ENCODE measurements at regions not wholly inside any gene's neighbourhood (a gene's known extent, or its start where the extent isn't known, plus 50 kb on each side); places are given as distances from the start of the nearest gene placed in this dataset.

DNA sequence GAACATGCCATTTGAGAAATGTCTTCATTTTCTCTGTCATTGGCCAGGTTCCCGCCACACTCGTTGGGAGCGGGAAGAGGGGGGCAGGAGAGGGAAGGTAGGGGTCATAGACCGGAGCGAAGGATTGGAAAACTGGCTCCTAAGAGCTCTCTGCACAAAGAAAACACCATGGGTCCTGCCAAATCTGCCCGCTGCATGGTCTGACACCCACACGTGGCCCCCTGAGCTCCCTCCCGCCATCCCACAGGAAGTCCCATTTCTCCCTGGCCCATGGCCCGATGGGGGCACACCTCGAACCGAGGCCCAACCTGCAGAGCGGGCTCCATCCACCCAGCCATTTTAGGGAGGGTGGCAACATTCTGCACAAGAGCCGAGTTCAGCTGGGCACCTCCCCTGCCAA is 159.6 kb downstream of the SALL1 start:
- no peak for DNase-seq

DNA sequence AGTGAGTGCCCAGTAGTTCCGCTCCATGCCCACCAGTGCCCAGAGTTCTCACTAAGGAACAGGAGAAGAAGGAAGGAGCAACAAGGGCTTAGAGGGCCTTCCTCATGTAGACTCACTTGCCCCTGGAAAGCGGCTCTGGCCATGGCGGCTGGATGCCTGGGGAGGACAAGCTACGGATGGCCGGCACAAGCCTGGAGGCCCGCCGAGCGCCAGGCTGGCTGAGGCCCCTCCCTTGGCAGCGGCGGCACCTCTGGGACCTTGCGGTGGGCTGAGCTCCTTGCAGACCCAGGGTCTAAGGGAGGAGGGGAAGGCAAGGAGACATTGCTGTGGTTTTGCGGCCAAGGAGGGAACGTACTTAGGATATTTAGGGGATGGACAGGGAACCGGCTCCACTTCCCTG is 160.1 kb downstream of the SALL1 start:
- DNase-seq: no peak

DNA sequence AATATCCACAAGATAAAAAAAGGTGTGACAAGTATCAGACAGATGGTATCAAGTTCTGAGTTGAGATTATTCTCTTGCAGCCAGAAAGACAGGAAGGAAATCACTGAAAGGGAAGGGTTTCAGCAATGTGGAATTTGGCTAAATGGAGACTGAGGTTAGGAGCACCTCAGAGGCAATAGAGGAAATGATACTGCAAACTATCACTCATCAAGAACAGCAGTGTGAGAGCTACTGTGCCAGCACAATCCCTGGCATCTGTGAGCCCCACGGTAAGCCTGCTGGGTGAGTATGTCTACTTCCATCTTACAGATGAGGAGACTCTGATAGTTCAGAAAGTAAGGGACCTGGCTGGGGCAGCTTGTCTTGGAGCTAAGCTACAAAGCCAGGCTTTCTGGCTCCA is 162.0 kb downstream of the SALL1 start:
- DNase-seq: no peak

DNA sequence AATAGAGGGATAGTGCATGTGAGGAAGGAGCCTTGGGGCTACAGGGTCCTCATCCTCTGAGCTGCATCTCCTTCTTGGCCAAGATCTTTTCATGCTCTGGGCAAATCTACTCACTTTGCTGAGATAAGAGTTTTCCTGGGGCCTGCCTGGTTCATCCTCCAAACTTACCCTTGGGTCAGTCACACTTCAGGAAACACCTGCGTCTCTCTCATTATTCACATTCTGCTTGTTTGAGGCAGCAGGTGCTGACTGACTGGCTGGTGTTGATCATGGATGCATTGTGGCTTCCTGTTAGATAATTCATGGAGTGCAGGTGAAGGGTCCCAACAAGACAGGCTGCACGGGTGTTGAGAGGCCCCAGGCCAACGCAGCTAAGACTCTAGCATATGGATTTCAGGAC is 162.6 kb downstream of the SALL1 start:
- no peak for DNase-seq

DNA sequence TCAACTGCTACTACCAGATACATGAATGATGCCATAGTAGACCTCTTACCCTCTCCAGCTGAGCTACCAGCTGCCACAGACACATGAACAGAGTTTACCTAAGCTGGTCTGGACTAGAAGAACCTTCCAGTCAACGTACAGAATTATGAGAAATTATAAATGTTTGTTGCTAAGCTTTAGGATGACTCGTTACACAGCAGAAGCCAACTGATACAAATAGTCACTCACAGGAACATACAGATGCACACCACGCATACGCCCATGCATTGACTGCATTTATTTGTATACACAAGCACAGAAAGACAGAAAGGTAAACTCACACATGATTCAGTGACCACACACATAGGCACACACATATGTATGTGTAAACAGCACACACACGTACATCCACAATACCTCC is 164.6 kb downstream of the SALL1 start:
- DNase-seq: no peak

DNA sequence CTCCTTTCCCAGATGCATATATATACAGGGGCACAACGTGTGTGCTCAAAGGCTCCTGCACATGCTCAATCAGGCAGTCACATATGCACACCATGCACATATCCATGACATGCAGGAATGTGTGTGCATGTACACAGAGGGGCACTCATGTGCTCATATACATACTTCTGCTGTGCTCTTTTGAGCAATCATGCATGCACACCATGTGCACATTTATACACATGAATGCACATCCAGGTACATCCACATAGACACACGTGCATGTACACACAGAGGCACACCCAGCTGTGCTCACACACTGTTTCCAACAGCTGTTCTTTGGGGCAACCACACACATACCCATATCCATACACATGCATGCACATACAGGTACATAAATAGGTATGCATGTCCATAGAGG is 165.3 kb downstream of the SALL1 start:
- no peak for DNase-seq

DNA sequence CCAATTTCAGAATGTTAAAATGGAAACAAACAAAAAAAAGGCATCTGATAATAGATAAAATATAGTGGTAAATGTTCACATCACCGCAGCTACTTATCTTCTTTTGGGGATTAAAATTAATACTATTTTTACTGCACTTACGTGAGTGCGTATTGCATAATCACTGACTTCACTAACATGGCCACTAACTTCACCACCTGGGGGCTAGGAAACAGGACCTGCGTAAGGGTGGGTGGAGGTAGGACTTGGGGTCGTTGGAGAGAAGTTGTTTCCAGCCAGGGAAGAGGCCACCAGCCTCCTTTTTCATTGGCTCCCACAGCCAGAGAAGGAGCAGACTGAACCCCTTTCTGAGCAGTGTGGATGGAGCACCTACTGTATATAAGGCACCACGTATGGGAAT is 166.4 kb downstream of the SALL1 start:
- no peak for DNase-seq

DNA sequence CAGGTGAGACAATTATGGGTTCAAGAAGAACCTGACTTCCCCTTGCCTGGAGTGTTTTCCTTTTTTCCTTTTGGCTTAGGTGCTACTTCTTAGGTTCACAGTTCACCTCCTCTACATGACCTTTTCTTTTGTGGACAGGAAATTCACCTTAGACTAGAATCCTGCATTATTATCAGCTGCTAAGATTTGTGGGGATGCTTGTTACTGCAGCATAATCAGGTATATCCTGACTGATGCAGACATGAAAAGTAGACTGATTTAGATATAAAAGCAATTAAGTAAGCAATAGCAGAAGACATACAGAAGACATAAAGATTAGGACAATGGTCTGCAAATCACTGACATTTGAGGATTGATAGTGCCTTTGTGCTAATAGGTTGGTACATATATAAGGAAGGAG is 168.3 kb downstream of the SALL1 start:
- DNase-seq: no peak

DNA sequence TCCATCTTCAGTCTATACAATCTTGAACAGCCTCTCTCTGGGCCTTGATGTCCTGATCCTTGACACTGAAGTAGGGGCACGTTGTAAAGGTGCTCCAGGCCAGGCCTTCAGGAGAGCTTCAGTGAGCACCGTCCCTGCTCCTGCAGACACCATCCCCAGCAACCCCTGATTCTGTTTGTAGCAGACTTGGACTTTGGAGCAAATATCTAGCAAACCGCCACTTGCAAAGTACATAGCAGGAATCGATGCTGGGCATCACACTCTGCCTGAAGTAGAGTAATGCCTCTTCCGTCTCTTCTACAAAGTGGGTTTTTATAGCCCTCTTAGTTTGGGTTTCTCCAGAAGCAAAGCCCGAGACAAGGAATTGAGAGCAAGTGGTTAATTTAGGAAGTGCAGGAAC is 169.1 kb downstream of the SALL1 start:
- no peak for DNase-seq

DNA sequence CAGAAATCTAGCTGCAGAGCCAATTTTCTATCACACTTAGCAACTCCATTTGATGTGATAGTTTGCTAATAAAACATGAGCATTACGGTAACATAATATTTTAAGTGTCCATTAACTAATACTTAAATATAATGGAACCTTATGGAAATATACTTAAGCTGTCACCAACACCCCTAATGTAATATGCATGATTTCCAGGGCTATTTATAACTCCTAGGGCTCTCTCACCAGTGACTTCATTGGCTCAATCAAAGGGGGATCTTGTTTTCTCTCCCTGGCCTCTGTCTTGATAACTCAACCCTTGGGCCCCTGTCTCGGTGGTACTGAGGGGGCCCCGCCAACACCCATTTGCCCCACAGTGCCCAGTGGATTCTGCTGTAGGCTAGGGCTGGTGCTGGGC is 170.4 kb downstream of the SALL1 start:
- no peak for DNase-seq

DNA sequence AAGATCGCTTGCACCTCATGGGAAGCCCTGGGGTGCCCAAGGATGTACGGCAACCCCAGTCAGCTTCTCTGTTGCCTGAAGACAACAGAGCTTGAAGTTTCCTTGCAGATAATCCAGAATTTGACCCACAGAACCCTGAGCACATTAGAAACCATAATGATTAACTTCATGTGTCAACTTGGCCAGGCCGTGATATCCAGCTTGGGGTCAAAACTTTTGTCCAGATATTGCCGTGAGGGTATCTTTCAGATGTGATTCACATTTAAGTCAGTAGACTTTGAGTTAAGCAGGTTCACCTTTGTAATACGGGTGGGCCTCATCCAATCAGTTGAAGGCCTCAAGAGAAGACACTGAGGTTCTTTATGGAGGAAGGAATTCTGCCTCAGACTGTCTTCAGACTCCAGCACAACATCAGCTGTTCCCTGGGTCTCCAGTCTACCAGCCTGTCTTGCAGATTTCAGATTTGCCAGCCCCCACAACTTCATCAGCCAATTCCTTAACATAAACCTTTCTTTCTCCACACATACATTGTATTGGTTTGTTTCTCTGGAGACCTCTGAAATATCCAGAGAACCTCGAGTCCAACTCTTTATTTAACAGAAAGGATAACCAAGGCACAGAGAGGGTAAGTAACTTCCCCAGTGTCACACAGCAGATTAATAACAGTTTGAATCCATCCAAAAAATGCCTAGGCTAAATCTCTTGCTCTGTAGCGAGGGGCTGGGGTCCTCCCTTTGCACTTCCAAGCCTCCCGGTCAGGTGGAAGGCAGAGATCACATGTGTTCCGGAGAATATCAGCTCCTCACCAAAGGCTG is 171.1 kb downstream of the SALL1 start:
- DNase-seq: no peak

DNA sequence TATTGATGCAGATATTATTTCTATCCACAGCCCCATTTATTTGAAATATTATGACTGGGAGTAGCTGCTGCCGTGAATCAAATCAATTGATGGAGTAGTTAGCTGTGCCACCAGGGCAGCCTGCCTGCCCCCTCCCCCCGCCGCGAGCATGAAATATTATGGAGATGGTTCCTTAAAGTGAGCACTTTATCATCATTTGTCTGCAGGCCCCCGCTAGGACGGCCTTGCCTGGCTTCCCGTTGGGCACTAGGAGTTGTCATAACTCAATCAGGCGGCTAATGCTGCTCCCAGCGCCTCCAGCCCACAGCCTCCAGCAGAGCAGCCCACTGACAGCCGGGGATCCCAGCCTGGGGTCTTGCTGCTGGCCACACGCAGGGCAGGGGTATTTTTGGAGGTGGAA is 173.9 kb downstream of the SALL1 start:
- DNase-seq: no peak

DNA sequence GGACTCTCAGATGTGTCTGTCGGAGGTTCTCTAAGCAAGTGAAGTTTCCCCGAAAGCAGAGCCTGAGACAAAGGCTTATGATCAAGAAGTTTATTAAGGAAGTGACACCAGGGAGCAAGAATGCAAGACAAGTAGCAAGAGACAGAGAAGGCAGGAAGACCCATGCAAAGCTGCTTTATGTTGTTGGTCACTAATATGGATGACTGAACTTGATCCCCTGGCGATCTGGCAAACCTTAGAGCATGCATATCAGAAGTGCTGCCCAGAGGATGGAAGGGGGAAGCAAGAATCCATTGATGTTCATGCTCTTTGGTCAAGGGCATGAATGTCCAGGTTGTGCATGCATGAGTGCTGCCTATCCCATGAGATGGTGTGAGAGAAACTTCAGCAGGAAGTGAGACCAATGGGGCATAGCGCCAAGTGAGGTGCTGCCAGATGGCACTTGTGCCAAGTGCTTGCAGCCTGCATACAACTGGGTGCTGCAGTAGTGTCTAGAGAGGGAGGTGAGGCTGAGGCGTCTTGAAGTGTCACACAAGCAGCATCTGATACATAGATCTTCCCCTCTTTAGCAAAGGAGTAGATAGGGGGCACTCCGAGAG is 176.5 kb downstream of the SALL1 start:
- DNase-seq: no peak

DNA sequence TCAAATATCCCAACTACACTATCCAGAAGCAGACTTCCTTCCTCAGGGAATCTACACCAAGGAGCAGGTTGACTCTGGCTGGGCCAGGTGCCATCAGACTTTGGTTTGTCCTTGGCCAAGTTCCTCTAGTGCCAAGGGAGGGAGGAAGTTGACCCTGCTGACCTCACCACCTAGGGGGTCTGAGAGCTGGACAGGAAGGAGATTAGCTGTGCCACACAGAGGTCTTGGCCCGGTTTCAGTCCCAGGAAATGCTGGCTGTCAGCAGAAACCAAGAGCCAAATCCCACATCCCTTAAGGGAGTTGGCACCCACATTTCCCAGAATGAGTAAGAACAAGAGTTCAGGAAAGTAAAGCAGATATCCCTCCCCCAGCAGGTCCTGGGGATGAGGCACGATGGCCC is 178.2 kb downstream of the SALL1 start:
- no peak for DNase-seq

DNA sequence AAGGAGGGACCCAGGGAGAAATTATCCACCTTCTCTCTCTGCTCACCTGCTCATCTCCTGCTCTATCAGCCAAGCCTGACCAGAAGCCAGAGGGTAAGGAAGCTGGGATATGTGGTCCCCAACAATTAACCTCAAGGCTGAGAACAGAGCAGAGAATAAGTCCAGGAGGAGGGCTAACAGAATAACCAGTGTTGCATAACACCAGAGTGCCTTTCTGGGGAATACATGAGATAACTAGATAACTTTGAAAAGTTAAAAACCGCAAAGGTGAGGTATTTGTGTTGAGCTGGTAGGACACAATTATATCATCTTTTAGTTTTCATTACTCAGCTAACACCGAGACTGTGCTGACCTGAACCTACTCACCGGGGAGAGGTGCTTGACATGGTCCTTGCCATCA is 180.8 kb downstream of the SALL1 start:
- no peak for DNase-seq

DNA sequence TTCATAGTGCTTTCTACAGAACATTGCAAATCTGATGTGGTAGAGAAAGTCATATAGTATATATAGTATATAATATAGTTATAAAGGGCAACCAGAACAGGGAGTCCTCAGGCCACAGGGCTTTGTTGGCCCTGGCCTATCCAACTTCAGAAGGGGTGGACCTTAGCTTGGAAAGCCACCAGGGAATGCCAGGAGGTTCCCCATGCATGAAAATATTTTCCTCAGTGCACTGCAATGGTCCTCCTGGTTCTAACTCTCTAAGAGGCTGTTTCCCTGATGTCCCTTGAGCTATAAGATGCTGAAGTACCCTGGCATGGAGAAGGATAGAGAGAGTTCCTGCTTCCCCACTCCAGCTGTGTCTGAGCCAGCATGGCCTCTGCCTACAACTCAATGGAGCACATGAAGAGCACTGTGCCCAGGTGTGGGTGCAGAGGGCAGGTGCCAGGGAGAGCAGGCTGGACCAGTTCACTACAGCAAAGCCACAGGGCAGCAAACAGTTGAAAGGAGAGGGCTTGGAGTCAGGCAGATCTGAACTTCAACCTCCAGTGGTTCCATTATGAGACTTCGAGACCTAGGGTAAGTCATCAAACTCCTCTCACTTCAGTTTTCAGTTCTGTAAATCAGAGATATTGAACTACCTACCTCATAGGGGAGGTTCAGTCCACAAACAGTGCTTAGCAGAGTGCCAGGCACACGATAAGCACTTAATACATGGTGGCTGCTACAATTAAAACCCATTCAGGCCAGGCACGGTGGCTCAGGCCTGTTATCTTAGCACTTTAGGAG is 183.1 kb downstream of the SALL1 start:
- no peak for DNase-seq

DNA sequence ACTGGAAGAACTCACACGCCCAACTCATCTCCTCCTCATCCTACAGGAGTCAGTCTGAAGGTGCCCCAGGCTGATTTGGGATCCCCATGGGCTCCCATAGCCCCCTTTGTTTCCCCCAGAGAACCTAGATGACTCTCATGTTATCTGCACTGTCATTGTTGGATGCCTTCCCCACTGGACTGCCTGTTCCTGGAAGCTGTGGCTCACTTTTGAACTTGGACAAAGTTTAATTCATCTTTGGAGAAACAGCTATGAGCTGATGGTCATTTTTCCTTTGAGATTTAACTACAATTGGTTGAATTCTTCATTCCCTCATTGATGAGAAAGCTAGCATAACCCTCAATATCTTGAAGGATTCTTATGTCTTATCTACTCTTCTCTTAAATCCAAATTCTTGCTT is 186.6 kb downstream of the SALL1 start:
- DNase-seq: no peak

DNA sequence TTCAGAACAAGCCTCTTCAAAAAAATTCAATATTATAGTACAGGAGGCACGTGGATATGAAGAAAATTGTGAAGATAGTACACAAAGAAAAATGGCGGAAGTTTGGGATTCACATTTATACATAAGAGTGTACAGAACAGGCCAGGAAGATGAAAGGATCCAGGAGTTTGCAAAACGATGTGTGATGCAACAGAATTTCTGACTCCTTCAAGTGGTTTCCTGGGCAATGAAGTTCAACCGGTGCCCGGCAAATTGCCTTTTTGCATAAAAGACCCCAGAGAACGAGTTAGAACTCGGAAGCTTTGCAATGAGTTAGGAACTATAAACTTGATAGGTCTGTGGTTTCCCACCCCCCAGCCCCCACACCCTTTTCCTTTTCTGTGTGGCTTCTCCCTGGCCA is 189.1 kb downstream of the SALL1 start:
- DNase-seq: no peak

DNA sequence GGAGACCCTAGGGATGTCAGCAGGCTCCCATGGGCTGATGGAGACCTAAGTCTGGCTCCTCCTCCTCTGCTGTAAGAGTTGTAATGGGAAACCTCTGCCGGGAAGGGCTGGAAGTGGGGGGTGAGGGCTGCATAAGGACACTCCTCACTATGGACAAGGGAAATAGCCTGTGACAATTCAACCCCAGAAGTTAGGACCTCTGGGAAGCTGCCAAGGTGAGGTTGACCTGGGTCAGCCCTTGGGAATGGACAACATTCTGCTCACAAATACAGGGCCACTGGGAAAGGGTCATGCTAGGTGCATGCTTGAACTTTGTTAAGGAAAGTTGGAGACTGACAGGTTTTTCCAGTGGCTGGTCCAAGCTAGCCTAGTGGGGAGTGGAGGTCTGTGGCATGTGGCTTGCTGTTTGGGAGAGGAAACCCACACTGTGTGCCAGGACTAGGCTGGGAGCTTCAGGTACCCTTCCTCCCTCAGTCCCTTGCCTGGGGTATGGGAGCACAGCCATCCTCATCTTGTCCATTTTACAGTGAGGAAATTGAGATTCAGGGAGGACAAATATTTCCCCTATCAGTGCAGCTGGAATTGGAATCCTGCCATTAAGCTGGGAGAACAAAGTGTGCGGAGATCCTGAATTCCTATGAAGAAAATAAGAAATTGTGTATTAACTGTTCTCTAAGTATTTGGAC is 190.4 kb downstream of the SALL1 start:
- DNase-seq: no peak

DNA sequence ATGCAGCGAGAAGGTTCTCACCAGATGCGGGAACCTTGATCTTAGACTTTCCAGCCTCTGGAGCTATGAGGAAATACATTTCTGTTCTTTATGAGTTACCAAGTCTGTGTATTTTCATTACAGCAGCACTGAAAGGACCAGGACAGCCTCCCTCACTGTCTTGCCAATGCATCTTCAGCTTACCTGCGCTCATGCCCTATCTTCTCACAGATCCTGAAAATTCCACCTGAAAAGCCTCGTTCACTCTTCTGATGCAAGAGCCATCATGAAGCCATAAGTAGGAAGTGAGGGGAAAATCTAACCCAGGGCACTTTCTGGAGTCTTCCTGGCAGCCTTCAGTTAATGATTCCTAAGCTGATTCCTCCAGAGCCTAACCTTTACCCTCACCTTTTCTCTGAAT is 194.0 kb downstream of the SALL1 start:
- DNase-seq: no peak

DNA sequence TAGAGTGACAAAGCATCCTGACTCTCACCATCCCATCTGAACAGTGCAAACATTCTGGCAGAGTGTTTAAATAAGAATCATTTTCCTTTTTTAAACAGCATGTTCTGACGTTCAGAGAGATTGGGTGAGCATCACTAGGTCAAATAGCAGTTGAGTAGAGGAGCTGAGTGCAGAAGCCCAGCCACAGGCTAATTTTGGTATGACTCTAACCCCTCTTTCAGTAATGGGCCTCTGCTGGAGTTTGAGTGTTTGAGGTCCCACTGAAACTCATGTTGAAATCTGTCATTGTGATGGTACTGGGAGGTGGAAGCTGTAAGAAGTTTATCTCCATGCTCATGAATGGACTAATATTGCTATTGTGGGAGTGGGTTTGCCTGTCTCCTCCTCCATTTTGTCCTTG is 194.4 kb downstream of the SALL1 start:
- DNase-seq: no peak

DNA sequence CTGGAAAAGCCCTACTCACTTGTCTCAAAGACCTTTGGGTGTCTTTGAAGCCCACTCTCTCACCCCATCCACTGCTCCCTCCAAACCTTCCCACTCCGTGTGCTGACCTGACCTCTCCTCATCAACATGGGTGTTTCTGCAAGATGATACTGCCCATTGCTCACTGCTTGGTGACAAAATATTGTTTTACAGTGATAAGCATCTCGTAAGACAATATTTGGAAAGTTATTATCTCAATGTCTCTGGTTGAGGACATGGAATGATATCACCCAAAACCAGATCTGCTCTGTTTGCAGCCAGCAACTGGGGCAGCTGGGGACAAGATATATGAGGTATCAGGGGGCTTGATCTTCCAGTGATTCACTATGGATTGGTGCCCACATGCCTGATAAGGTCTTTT is 195.8 kb downstream of the SALL1 start:
- DNase-seq: no peak

DNA sequence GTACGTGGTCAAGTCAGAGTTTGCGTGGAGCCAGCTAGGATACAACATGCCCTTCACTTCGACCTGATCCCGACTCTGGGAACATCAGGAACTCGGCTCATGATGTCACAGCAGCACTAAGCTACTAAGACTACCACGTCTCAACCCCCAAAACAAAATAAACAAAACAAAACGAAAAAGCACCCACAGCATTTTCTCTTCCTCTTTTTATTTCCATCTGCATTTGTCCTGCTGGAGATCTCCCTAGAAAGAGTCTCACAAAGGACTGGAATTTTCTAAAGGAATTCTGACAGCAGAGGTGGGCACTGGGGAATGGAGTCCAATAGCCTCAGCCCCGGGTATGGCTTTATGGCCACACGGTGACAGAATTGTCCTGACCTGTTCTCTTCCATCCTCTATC is 196.6 kb downstream of the SALL1 start:
- DNase-seq: no peak

DNA sequence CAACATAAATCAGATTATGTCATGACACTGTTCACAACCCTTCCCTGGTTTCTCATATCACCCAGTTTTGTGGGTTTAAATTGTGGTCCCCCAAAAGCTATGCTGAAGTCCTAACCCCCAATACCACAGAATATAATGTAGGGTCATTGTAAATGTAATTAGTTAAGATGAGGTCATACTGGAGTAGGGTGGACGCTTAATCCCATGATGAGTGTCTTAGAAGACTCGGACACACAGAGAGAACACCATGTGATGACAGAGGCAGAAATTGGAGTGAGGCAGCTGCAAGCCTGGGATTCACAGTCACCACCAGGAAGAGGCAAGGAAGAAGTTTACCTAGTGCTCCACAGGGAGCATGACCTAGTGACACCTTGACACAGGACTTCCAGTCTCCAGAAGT is 197.8 kb downstream of the SALL1 start:
- DNase-seq: no peak
